ENCODE measurements at regions not wholly inside any gene's neighbourhood (a gene's known extent, or its start where the extent isn't known, plus 50 kb on each side); places are given as distances from the start of the nearest gene placed in this dataset.

- H3K27me3 ChIP-seq (ENCODE audit: control insufficient read depth in 3 of 3, insufficient read depth in 3 of 3, low read length in 2 of 3) = no peaks in the 10 kb centered on the region
- ATAC-seq (ENCODE audit: insufficient read depth, low FRiP score) = no peak
- no peak for DNase-seq
- H3K4me1 ChIP-seq (ENCODE audit: control insufficient read depth in 5 of 5, insufficient read depth in 5 of 5, low read length in 5 of 5) = peaks cover 0 to 4% (median 0%) of the 10 kb centered on the region in 5 donors
- no peaks in the 10 kb centered on the region for H3K36me3 ChIP-seq (ENCODE audit: control insufficient read depth in 4 of 4, insufficient read depth in 4 of 4, low read length in 4 of 4)
- no peak for TF ChIP-seq CTCF (IDR thresholded peaks at IDR 0.05; ENCODE audit: control extremely low read depth, extremely low read depth)
- H3K9ac ChIP-seq (ENCODE audit: insufficient read depth in 1 of 2, low read length in 2 of 2) = no peak overlapping the region
- no peak overlapping the region for H3K4me3 ChIP-seq
- WGBS, 2 donors = 82 to 84% methylated on average over 3 of the region's 3 CpGs
- no peaks in the 10 kb centered on the region for H3K9me3 ChIP-seq (ENCODE audit: control insufficient read depth in 4 of 4, insufficient read depth in 3 of 4, low read length in 3 of 4)
- H3K27ac ChIP-seq (ENCODE audit: low read depth in 1 of 2, low read length in 1 of 2) = no peak overlapping the region
Observed at GRCh38 chr12:107219301-107219700, 126.0 kb upstream of the CRY1 start.

- Histone ChIP-seq H3K4me3 (no peak overlapping the region), H3K36me3 (ENCODE audit: control insufficient read depth in 4 of 4, insufficient read depth in 4 of 4, low read length in 4 of 4) (no peaks in the 10 kb centered on the region), H3K9ac (ENCODE audit: insufficient read depth in 1 of 2, low read length in 2 of 2) (no peak overlapping the region), H3K27me3 (ENCODE audit: control insufficient read depth in 3 of 3, insufficient read depth in 3 of 3, low read length in 2 of 3) (no peaks in the 10 kb centered on the region), H3K9me3 (ENCODE audit: control insufficient read depth in 4 of 4, insufficient read depth in 3 of 4, low read length in 3 of 4) (no peaks in the 10 kb centered on the region), H3K4me1 (ENCODE audit: control insufficient read depth in 5 of 5, insufficient read depth in 5 of 5, low read length in 5 of 5) (peaks cover 0 to 18% (median 6%) of the 10 kb centered on the region in 5 donors), H3K27ac (ENCODE audit: low read depth in 1 of 2, low read length in 1 of 2) (no peak overlapping the region)
- no peak for TF ChIP-seq CTCF (IDR thresholded peaks at IDR 0.05; ENCODE audit: control extremely low read depth, extremely low read depth)
- ATAC-seq (ENCODE audit: insufficient read depth, low FRiP score) (no peak), DNase-seq (no peak)
Observed at GRCh38 chr12:107221913-107222312, 128.6 kb upstream of the CRY1 start.

GRCh38 chr12:107223821-107224220, 130.5 kb upstream of the CRY1 start:
- WGBS, 2 donors = 78 to 80% methylated on average over 5 of the region's 5 CpGs
- peak; percentile 36 to 75 (median 67) for DNase-seq
- Histone ChIP-seq H3K27ac (ENCODE audit: low read depth in 1 of 2, low read length in 1 of 2) (no peak overlapping the region), H3K9me3 (ENCODE audit: control insufficient read depth in 4 of 4, insufficient read depth in 3 of 4, low read length in 3 of 4) (no peaks in the 10 kb centered on the region), H3K9ac (ENCODE audit: insufficient read depth in 1 of 2, low read length in 2 of 2) (no peak overlapping the region), H3K27me3 (ENCODE audit: control insufficient read depth in 3 of 3, insufficient read depth in 3 of 3, low read length in 2 of 3) (no peaks in the 10 kb centered on the region), H3K4me1 (ENCODE audit: control insufficient read depth in 5 of 5, insufficient read depth in 5 of 5, low read length in 5 of 5) (peaks cover 0 to 26% (median 6%) of the 10 kb centered on the region in 5 donors), H3K4me3 (no peak overlapping the region), H3K36me3 (ENCODE audit: control insufficient read depth in 4 of 4, insufficient read depth in 4 of 4, low read length in 4 of 4) (no peaks in the 10 kb centered on the region)
- ATAC-seq (ENCODE audit: insufficient read depth, low FRiP score) = no peak
- no peak for TF ChIP-seq CTCF (IDR thresholded peaks at IDR 0.05; ENCODE audit: control extremely low read depth, extremely low read depth)

GRCh38 chr12:107225635-107226034, 132.3 kb upstream of the CRY1 start:
- 48 to 59% methylated on average over 6 of the region's 6 CpGs for WGBS, 2 donors
- Histone ChIP-seq H3K27ac (ENCODE audit: low read depth in 1 of 2, low read length in 1 of 2) (no peak overlapping the region), H3K36me3 (ENCODE audit: control insufficient read depth in 4 of 4, insufficient read depth in 4 of 4, low read length in 4 of 4) (no peaks in the 10 kb centered on the region), H3K9me3 (ENCODE audit: control insufficient read depth in 4 of 4, insufficient read depth in 3 of 4, low read length in 3 of 4) (no peaks in the 10 kb centered on the region), H3K27me3 (ENCODE audit: control insufficient read depth in 3 of 3, insufficient read depth in 3 of 3, low read length in 2 of 3) (no peaks in the 10 kb centered on the region), H3K9ac (ENCODE audit: insufficient read depth in 1 of 2, low read length in 2 of 2) (no peak overlapping the region), H3K4me1 (ENCODE audit: control insufficient read depth in 5 of 5, insufficient read depth in 5 of 5, low read length in 5 of 5) (peaks cover 0 to 26% (median 6%) of the 10 kb centered on the region in 5 donors), H3K4me3 (no peak overlapping the region)
- ATAC-seq (ENCODE audit: insufficient read depth, low FRiP score) = no peak
- no peak for TF ChIP-seq CTCF (IDR thresholded peaks at IDR 0.05; ENCODE audit: control extremely low read depth, extremely low read depth)
- DNase-seq = peak; percentile 45 to 74 (median 72)

All from lung (tissue), 11 donors.